ENCODE measurements at regions not wholly inside any gene's neighbourhood (a gene's known extent, or its start where the extent isn't known, plus 50 kb on each side); places are given as distances from the start of the nearest gene placed in this dataset.

DNA sequence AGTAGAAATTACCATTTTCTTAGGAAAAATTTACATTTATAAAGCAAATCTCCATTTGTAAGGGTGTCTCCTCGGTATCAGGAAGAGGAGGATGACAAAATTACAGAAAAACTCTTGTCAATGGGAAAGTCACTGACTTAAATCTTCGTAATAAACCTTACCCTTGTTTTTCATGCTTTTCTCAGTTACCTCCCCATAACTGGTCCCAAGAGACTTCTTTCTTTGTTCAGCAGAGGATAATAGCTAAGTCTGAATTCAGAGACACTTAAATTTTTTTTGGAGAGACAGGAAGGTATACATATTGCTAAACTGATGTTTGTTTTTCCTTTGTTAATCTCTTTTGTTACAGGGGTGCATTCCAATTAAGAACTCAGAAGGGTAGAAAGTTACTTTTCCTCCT lies 125.5 kb upstream of the JADE1 start:
- TF ChIP-seq, protein P1, sequence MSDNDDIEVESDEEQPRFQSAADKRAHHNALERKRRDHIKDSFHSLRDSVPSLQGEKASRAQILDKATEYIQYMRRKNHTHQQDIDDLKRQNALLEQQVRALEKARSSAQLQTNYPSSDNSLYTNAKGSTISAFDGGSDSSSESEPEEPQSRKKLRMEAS (CRISPR knock-in tag; IDR thresholded peaks at IDR 0.05): no peak
- TF ChIP-seq, protein P2, sequence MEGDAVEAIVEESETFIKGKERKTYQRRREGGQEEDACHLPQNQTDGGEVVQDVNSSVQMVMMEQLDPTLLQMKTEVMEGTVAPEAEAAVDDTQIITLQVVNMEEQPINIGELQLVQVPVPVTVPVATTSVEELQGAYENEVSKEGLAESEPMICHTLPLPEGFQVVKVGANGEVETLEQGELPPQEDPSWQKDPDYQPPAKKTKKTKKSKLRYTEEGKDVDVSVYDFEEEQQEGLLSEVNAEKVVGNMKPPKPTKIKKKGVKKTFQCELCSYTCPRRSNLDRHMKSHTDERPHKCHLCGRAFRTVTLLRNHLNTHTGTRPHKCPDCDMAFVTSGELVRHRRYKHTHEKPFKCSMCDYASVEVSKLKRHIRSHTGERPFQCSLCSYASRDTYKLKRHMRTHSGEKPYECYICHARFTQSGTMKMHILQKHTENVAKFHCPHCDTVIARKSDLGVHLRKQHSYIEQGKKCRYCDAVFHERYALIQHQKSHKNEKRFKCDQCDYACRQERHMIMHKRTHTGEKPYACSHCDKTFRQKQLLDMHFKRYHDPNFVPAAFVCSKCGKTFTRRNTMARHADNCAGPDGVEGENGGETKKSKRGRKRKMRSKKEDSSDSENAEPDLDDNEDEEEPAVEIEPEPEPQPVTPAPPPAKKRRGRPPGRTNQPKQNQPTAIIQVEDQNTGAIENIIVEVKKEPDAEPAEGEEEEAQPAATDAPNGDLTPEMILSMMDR (IDR thresholded peaks at IDR 0.05): no peak
- TF ChIP-seq NR2C2 (CRISPR knock-in tag; IDR thresholded peaks at IDR 0.05) (no peak), ZNF263 (CRISPR knock-in tag; IDR thresholded peaks at IDR 0.05; ENCODE audit: low read depth) (no peak), JUN (CRISPR knock-in tag; IDR thresholded peaks at IDR 0.05) (no peak), FOXK1 (CRISPR knock-in tag; IDR thresholded peaks at IDR 0.05) (no peak), FOXJ3 (CRISPR knock-in tag; IDR thresholded peaks at IDR 0.05; ENCODE audit: borderline replicate concordance) (no peak), NFE2L1 (CRISPR knock-in tag; IDR thresholded peaks at IDR 0.05) (no peak), CREB1 (CRISPR knock-in tag; IDR thresholded peaks at IDR 0.05) (no peak), SP1 (CRISPR knock-in tag; conservative IDR thresholded peaks at IDR 0.05) (no peak)
